Endothelial cell of umbilical vein (primary cell): ENCODE measurements at regions not wholly inside any gene's neighbourhood (a gene's known extent, or its start where the extent isn't known, plus 50 kb on each side); places are given as distances from the start of the nearest gene placed in this dataset.

Source experiments
- BruUV-seq: library from RNA; stranded (reverse); fragments of 400-500 nt; replicated peaks from 2 replicates; lab custom pipeline; 2021; lab: Mats Ljungman, UMichigan
- CTCF ChIA-PET: fragments of 300-600, 350-600 bp; sonication (Branson Sonifier 250); formaldehyde crosslinking; loops from one replicate; lab custom pipeline; 2021; ENCODE audit warnings: antibody characterized with exemption, inconsistent platforms; lab: Charles Lee
- POLR2A ChIA-PET: fragments of 300-600, 350-600 bp; sonication (Branson Sonifier 250); formaldehyde crosslinking; loops from one replicate; lab custom pipeline; 2021; ENCODE audit warnings: antibody characterized with exemption, inconsistent platforms; lab: Charles Lee
- DNase-seq: peaks from one replicate; pipeline ENCODE4 v3.0.0-alpha.2; 2011; ENCODE audit warnings: low read depth, low spot score
- FAIRE-seq: peaks from 2 replicates; lab custom pipeline; 2011; peaks lifted over from hg19 to GRCh38; lab: Jason Lieb, UNC
- H2AFZ ChIP-seq: 2 replicates; pipeline ENCODE4 v1.6.0; 2012; ENCODE audit warnings: low read depth, low read length, control low read depth, inconsistent platforms
- H3K27ac ChIP-seq: 2 replicates; pipeline ENCODE4 v1.5.1; 2011; ENCODE audit warnings: low read depth, mild to moderate bottlenecking, control low read depth, low read length, moderate library complexity; ENCODE audit not compliant: insufficient read depth
- H3K27me3 ChIP-seq, 2 experiments: 2 replicates each; pipeline versions ENCODE4 v1.6.0 to v1.6.1; 2011; ENCODE audit warnings: low read length in 2 of 2, mixed read lengths in 1 of 2; ENCODE audit not compliant: control insufficient read depth in 2 of 2, insufficient read depth in 2 of 2
- H3K36me3 ChIP-seq, 2 experiments: 2 replicates in 1 of 2; 3 replicates in 1 of 2; pipeline ENCODE4 v1.5.1; 2011; ENCODE audit warnings: low read length in 2 of 2, mild to moderate bottlenecking in 1 of 2, moderate library complexity in 1 of 2; ENCODE audit not compliant: control insufficient read depth in 2 of 2, insufficient read depth in 2 of 2; ENCODE audit errors: extremely low read depth in 1 of 2
- H3K4me1 ChIP-seq: 3 replicates; pipeline ENCODE4 v1.5.1; 2011; ENCODE audit warnings: mild to moderate bottlenecking, low read length; ENCODE audit not compliant: control insufficient read depth, insufficient read depth; ENCODE audit errors: extremely low read depth
- H3K4me2 ChIP-seq: 2 replicates; pipeline ENCODE4 v1.6.1; 2011; ENCODE audit warnings: low read length, control low read depth, mixed read lengths; ENCODE audit not compliant: insufficient read depth
- H3K4me3 ChIP-seq, 3 experiments: fragments of 200-600 bp in 1 of 3; sonication (generic), shearing (Covaris generic) in 1 of 3; replicated peaks in 1 of 3; 2 replicates each; pipeline ENCODE4 v1.5.1; 2011 to 2016; ENCODE audit warnings: control low read depth in 3 of 3, low read length in 3 of 3, mild to moderate bottlenecking in 2 of 3, inconsistent platforms in 1 of 3, low read depth in 1 of 3, moderate library complexity in 1 of 3; ENCODE audit not compliant: insufficient read depth in 1 of 3
- H3K79me2 ChIP-seq: 2 replicates; pipeline ENCODE4 v1.6.0; 2012; ENCODE audit warnings: low read length, inconsistent platforms; ENCODE audit not compliant: control insufficient read depth, insufficient read depth
- H3K9ac ChIP-seq: replicated peaks from 2 replicates; pipeline ENCODE3; 2011; ENCODE audit warnings: low read length, control low read depth; ENCODE audit not compliant: insufficient read depth; ENCODE audit errors: extremely low read depth
- H3K9me1 ChIP-seq: replicated peaks from 3 replicates; pipeline ENCODE4 v1.6.0; 2011; ENCODE audit warnings: mild to moderate bottlenecking, low read length; ENCODE audit not compliant: control insufficient read depth, insufficient read depth; ENCODE audit errors: extremely low read depth
- H3K9me3 ChIP-seq: replicated peaks from 2 replicates; pipeline ENCODE4 v1.5.1; 2012; ENCODE audit warnings: low read length, inconsistent platforms; ENCODE audit not compliant: control insufficient read depth, insufficient read depth
- H4K20me1 ChIP-seq: replicated peaks from 2 replicates; pipeline ENCODE3; 2011; ENCODE audit warnings: mild to moderate bottlenecking, low read length; ENCODE audit not compliant: control insufficient read depth, insufficient read depth; ENCODE audit errors: extremely low read depth
- EZH2 ChIP-seq: IDR thresholded peaks from 2 replicates; pipeline ENCODE4 v1.6.1; 2012; ENCODE audit warnings: borderline replicate concordance, low read depth, mild to moderate bottlenecking, moderate library complexity, low read length, inconsistent platforms; ENCODE audit not compliant: severe bottlenecking
- FOS ChIP-seq: IDR thresholded peaks from 2 replicates; pipeline ENCODE4 v1.6.1; 2011; ENCODE audit warnings: mild to moderate bottlenecking, low read length, moderate library complexity, borderline replicate concordance; ENCODE audit not compliant: insufficient read depth
- GATA2 ChIP-seq: IDR thresholded peaks from 2 replicates; pipeline ENCODE4 v1.7.0; 2011; ENCODE audit warnings: low read depth, mild to moderate bottlenecking, moderate library complexity, mixed read lengths, low read length; ENCODE audit not compliant: insufficient read length, insufficient read depth
- MYC ChIP-seq: IDR thresholded peaks from one replicate; pipeline ENCODE4 v1.6.1; 2011; ENCODE audit warnings: mild to moderate bottlenecking, low read depth, low read length
- POLR2A ChIP-seq: IDR thresholded peaks from 2 replicates; pipeline ENCODE4 v1.6.1; 2012; ENCODE audit warnings: low read depth, mild to moderate bottlenecking, control low read depth, low read length
- POLR2AphosphoS5 ChIP-seq: IDR thresholded peaks from 2 replicates; pipeline ENCODE4 v1.6.1; 2012; ENCODE audit warnings: low read depth, mild to moderate bottlenecking, control low read depth, low read length, moderate library complexity; ENCODE audit not compliant: insufficient read depth
- dilution Hi-C: fragments of 300-500 bp; cut with MboI; formaldehyde crosslinking; loops from one replicate; pipeline ENCODE4 v1.15.0; 2019; ENCODE audit warnings: low sequenced_read_pairs; ENCODE audit not compliant: extremely low pct_ligation_motif_present
- intact Hi-C: fragments of 100-400 bp; cut with micrococcal nuclease; formaldehyde crosslinking; loops from one replicate; pipeline ENCODE4 v1.10.0; 2022
- TF ChIP-seq, protein P1 (sequence below), 2 donors: IDR thresholded peaks; 1 replicate in 1 of 2; 2 replicates in 1 of 2; pipeline ENCODE4 v1.5.1; 2011; ENCODE audit warnings: low read length in 2 of 2, mild to moderate bottlenecking in 2 of 2, moderate library complexity in 2 of 2, control low read depth in 1 of 2, inconsistent platforms in 1 of 2, low read depth in 1 of 2; ENCODE audit not compliant: insufficient read depth in 1 of 2; ENCODE audit errors: extremely low read depth in 1 of 2
- TF ChIP-seq, protein P2 (sequence below): IDR thresholded peaks from 2 replicates; pipeline ENCODE4 v1.6.1; 2011; ENCODE audit not compliant: insufficient read depth, insufficient read length

DNA sequence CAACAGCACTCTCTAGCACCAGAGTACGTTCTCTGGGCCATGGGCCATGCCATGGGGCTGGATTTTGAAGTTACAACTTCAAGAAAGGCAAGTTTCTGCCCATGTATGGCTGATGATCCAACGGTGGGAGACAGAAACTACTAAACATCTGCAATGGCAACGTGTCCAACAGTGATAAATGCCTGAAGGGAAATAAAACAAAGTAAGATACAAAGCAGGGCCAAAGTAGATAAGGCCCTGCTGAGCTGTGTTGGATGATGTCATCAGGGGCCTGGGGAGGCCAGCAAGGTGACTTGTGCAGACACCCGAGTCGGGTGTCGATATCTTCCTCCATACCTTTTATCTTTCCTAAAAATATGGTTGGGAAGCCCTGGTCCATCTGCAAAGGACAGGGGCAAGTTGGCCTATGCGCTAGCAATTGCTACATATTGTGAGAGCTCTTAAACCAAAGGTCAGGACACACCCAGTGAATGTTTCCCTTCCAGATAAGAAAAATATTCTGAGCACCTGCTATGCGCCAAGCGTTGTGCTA lies 487.2 kb downstream of the MN1 start:
- Histone ChIP-seq H4K20me1 (no peaks in the 10 kb centered on the region), H3K9ac (no peak overlapping the region), H3K9me3 (no peaks in the 10 kb centered on the region), H3K36me3 (no peaks in the 10 kb centered on the region), H3K4me3 (no peak overlapping the region), H2AFZ (no peak overlapping the region), H3K27ac (no peak overlapping the region), H3K4me1 (peaks cover 6% of the 10 kb centered on the region), H3K9me1 (no peaks in the 10 kb centered on the region), H3K4me2 (no peak overlapping the region), H3K79me2 (no peaks in the 10 kb centered on the region), H3K27me3 (no peaks in the 10 kb centered on the region)
- DNase-seq (peak; percentile 31), FAIRE-seq (no peak)
- intact Hi-C loops, result no loop called here
- POLR2A ChIA-PET, result no interaction called here
- CTCF ChIA-PET, result no interaction called here
- no TSS peak for BruUV-seq
- no peak for TF ChIP-seq POLR2AphosphoS5
- TF ChIP-seq POLR2A, result no peak
- TF ChIP-seq, protein P1, sequence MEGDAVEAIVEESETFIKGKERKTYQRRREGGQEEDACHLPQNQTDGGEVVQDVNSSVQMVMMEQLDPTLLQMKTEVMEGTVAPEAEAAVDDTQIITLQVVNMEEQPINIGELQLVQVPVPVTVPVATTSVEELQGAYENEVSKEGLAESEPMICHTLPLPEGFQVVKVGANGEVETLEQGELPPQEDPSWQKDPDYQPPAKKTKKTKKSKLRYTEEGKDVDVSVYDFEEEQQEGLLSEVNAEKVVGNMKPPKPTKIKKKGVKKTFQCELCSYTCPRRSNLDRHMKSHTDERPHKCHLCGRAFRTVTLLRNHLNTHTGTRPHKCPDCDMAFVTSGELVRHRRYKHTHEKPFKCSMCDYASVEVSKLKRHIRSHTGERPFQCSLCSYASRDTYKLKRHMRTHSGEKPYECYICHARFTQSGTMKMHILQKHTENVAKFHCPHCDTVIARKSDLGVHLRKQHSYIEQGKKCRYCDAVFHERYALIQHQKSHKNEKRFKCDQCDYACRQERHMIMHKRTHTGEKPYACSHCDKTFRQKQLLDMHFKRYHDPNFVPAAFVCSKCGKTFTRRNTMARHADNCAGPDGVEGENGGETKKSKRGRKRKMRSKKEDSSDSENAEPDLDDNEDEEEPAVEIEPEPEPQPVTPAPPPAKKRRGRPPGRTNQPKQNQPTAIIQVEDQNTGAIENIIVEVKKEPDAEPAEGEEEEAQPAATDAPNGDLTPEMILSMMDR (IDR thresholded peaks at IDR 0.05; ENCODE audit: extremely low read depth in 1 of 2, insufficient read depth in 1 of 2, low read depth in 1 of 2, low read length in 2 of 2), result no peak
- no peak for TF ChIP-seq EZH2
- no peak for TF ChIP-seq GATA2
- TF ChIP-seq MYC, result no peak
- TF ChIP-seq, protein P2, sequence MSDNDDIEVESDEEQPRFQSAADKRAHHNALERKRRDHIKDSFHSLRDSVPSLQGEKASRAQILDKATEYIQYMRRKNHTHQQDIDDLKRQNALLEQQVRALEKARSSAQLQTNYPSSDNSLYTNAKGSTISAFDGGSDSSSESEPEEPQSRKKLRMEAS, result no peak
- TF ChIP-seq FOS, result no peak
- dilution Hi-C loops, result no loop called here
